ENCODE measurements at regions not wholly inside any gene's neighbourhood (a gene's known extent, or its start where the extent isn't known, plus 50 kb on each side); places are given as distances from the start of the nearest gene placed in this dataset.

- H3K4me3 ChIP-seq (ENCODE audit: low read depth in 2 of 2, low read length in 2 of 2) = no peak overlapping the region
Measured at GRCh38 chr3:28171962-28172361, 69.5 kb upstream of the CMC1 start.

GRCh38 chr3:28172748-28173147, 68.7 kb upstream of the CMC1 start:
- CTCF ChIA-PET = no interaction called here
- no peak for TF ChIP-seq CTCF (IDR thresholded peaks at IDR 0.05)
- Histone ChIP-seq H3K9me3 (ENCODE audit: control insufficient read depth, insufficient read depth, low read depth, low read length) (no peaks in the 10 kb centered on the region), H3K36me3 (ENCODE audit: control insufficient read depth, insufficient read depth, low read length) (no peaks in the 10 kb centered on the region), H3K4me1 (ENCODE audit: control insufficient read depth, insufficient read depth, low read length) (no peaks in the 10 kb centered on the region), H3K27ac (ENCODE audit: low read length) (no peak overlapping the region), H3K27me3 (ENCODE audit: control insufficient read depth, insufficient read depth, low read length) (no peaks in the 10 kb centered on the region), H3K4me3 (ENCODE audit: low read depth in 2 of 2, low read length in 2 of 2) (no peak overlapping the region)
- DNase-seq (ENCODE audit: low read depth, low spot score) (no peak), ATAC-seq (no peak)
- intact Hi-C loops (cut with micrococcal nuclease; ENCODE audit: unreplicated experiment) (no loop called here), in situ Hi-C loops (cut with HindIII; ENCODE audit: low pct_unique_long_range_greater_than_20kb, low sequenced_read_pairs) (no loop called here)
- BruUV-seq (replicated peaks) = no TSS peak
- POLR2A ChIA-PET = interaction anchor here (0.6 kb wide), 1 partner anchor 161 kb away, joined by 5 read pairs; no protein-coding TSS in a partner anchor

More at GRCh38 chr3:28171962-28172361, 69.5 kb upstream of the CMC1 start:
- no TSS peak for BruUV-seq (replicated peaks)
- no peak for DNase-seq (ENCODE audit: low read depth, low spot score)
- H3K27ac ChIP-seq (ENCODE audit: low read length) = no peak overlapping the region
- TF ChIP-seq TCF7L2 (IDR thresholded peaks at IDR 0.05; ENCODE audit: low read depth, low read length) (no peak), CTCF (IDR thresholded peaks at IDR 0.05) (no peak), REST (IDR thresholded peaks at IDR 0.05; ENCODE audit: insufficient read depth in 1 of 2, low read depth in 2 of 2, low read length in 1 of 2) (no peak), SIN3A (IDR thresholded peaks at IDR 0.05; ENCODE audit: borderline replicate concordance, insufficient read depth, low read depth, low read length) (no peak), POLR2AphosphoS5 (IDR thresholded peaks at IDR 0.05; ENCODE audit: low read depth, low read length) (no peak)
- in situ Hi-C loops (cut with HindIII; ENCODE audit: low pct_unique_long_range_greater_than_20kb, low sequenced_read_pairs) (no loop called here), intact Hi-C loops (cut with micrococcal nuclease; ENCODE audit: unreplicated experiment) (no loop called here)
- H3K4me1 ChIP-seq (ENCODE audit: control insufficient read depth, insufficient read depth, low read length) = no peaks in the 10 kb centered on the region
- no peak for ATAC-seq
- H3K9me3 ChIP-seq (ENCODE audit: control insufficient read depth, insufficient read depth, low read depth, low read length) = no peaks in the 10 kb centered on the region
- CTCF ChIA-PET = no interaction called here
- H3K36me3 ChIP-seq (ENCODE audit: control insufficient read depth, insufficient read depth, low read length) = no peaks in the 10 kb centered on the region
- POLR2A ChIA-PET = no interaction called here
- H3K27me3 ChIP-seq (ENCODE audit: control insufficient read depth, insufficient read depth, low read length) = no peaks in the 10 kb centered on the region

GRCh38 chr3:28173836-28174235, 67.6 kb upstream of the CMC1 start:
- Histone ChIP-seq H3K27ac (ENCODE audit: low read length) (no peak overlapping the region), H3K4me3 (ENCODE audit: low read depth in 2 of 2, low read length in 2 of 2) (no peak overlapping the region), H3K36me3 (ENCODE audit: control insufficient read depth, insufficient read depth, low read length) (no peaks in the 10 kb centered on the region), H3K9me3 (ENCODE audit: control insufficient read depth, insufficient read depth, low read depth, low read length) (no peaks in the 10 kb centered on the region), H3K4me1 (ENCODE audit: control insufficient read depth, insufficient read depth, low read length) (no peaks in the 10 kb centered on the region), H3K27me3 (ENCODE audit: control insufficient read depth, insufficient read depth, low read length) (no peaks in the 10 kb centered on the region)
- ChIA-PET POLR2A (no interaction called here), CTCF (no interaction called here)
- no TSS peak for BruUV-seq (replicated peaks)
- no peak for DNase-seq (ENCODE audit: low read depth, low spot score)
- in situ Hi-C loops (cut with HindIII; ENCODE audit: low pct_unique_long_range_greater_than_20kb, low sequenced_read_pairs) (no loop called here), intact Hi-C loops (cut with micrococcal nuclease; ENCODE audit: unreplicated experiment) (no loop called here)
- ATAC-seq = no peak
- no peak for TF ChIP-seq TCF7L2 (IDR thresholded peaks at IDR 0.05; ENCODE audit: low read depth, low read length)
- no peak for TF ChIP-seq SIN3A (IDR thresholded peaks at IDR 0.05; ENCODE audit: borderline replicate concordance, insufficient read depth, low read depth, low read length)
